Kidney glomerular epithelial cell (primary cell): ENCODE measurements at regions not wholly inside any gene's neighbourhood (a gene's known extent, or its start where the extent isn't known, plus 50 kb on each side); places are given as distances from the start of the nearest gene placed in this dataset.

ENCODE experiments used
- DNase-seq: peaks from one replicate; lab custom pipeline; 2025; lab: John Stamatoyannopoulos, UW

DNA sequence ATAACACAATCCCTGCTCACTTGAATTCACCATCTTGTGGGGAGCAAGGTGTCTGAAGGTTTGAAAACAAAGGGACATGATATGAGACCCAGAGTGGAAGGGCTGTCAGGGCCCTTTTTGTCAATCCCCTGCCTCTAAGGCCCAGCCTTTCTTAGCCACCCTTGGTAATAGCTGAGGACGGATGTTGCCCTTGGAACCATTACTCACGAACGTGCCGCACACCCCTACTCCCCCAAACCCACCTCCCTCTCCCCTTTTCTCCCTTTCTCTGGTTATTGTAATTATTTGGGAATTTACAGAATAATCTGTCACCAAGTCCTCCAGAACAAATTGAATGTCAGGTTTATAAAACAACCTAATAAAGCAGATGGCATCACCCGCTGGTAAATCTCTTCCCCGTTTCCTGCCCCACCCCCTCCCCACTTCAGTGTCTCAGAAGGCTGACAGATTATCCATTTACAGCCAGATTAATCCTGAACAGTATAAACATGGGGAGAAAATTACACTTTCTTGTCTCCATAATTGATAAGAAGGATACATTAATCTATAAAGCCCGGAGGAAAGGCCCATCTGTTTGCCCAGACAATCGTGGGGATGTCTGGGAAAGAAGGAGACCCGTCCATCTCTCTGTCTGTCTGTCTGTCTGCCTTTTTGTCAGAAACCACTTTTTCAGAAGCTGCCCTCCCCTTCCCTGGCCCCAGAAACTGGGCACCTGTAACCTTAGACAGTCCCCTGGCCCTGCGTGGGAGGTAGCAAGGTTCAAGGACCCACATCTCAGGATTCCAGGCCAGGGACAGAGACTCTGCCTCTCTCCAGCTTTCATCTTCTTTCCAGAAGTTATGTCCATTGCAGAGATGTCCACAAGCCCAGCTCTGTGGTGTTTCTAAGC, 60.6 kb upstream of the CD34 start:
- no peak for DNase-seq

DNA sequence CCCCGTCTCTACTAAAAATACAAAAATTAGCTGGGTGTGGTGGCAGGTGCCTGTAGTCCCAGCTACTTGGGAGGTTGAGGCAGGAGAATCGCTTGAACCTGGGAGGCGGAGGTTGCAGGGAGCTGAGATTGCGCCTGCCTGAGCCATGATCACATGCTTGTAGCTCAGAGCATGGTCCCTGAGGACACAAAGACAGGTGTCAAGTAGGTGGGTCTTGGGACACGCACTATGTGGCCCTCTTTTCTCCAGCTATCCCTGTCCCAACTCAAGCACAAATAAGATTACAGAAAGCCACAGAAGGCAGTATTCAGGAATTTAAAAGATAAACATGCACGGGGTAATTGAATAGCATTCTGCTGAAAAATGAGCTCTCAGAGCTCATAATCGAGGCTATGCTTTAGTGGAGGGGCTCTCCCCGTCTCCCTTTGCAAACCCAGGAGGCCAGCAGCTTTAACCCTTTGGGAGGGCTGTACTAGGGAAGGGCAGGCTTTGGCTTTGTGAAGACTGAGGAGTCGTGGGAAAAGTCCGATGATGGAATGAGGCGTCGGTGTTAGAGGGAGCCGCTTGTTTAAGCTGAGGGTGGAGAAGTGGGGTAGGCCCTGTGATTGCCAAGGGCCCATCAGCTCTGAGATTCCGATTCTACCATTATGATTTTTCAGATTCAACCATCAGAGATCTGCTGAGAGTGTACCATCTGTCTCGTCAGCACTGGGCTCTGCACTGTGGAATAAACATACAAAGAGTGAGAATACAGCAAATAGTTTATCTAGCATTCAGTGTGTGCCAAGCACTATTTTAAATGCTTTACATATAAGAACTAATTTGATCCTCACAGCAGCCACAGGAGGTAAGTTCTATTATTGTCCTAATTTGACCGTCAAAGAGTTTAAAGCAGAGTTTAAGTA, 59.7 kb upstream of the CD34 start:
- no peak for DNase-seq

DNA sequence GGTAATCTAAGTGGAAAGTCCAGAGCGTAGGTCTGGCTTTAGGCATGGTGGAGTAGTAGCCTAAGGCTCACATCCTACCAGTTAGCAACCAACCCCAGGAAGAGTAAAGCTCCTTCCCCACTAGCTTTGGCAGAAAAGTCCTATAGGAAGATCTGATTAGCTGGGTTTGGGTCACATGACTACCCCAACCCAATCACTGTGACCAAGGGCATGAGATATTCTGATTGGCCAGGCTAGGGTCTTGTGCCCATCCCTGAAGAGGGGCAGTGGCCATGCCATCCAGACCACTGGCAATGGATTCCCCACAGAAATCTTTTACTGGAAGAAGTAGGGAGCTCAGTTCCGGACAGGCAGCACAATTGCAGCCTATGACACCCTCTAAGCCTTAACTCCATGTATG, 58.6 kb upstream of the CD34 start:
- DNase-seq: no peak

DNA sequence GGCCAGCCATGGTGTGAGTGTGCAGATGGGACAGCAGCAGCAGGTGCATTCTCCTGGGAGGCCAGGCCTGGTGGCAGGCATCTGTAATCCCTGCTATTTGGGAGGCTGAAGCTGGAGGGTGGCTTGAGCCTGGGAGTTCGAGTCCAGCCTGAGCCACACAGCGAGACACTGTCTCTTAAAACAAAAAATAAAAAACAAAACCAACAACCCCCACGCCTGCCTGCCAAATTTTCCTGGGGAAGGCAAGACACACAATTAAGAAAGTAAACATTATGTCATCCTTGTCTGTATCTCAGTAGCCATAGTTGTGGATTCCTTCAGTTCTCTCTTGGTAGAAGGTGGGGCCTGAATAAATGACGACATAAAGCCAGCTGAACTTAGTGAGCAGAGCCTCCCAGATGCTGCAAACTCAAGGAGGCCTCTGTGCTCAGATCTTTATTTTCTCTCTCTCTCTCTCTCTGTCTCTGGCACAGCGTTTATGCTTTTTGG, 57.6 kb upstream of the CD34 start:
- DNase-seq: no peak

DNA sequence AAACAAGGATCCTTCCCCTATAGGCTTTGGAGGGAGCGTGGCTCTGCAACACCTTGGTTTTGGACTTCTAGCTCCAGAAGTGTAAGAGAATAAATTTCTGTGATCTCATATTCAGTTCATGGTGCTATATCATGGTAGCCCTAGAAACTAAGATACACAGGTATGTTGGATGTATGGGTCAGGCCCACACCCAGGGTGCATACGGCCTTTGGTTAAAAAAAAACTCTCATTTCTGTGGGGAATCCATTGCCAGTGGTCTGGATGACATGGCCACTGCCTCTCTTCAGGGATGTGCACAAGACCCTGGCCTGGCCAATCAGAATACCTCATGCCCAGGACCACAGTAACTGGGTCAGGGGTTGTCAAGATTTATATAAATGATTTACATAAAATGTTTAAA, 56.8 kb upstream of the CD34 start:
- DNase-seq: no peak

DNA sequence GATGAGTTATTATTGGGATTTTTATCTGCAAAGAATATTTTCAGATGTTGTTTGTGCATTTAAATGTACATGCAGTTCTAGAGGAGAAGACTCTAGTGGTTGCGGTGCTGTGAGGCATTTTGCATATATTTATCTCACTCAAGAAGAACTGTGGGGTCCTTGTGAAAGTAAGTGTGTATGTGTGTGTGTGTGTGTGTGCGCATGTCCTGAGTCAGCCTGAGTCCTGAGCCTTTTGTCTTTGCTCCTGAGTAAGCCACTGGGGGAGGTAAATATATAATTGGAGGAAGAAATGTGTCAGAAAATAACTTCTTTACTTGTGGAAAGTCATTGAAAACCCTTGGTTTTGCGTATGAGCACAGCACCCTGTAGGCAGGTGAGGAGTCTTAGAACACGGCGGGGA, 55.6 kb upstream of the CD34 start:
- DNase-seq: no peak

DNA sequence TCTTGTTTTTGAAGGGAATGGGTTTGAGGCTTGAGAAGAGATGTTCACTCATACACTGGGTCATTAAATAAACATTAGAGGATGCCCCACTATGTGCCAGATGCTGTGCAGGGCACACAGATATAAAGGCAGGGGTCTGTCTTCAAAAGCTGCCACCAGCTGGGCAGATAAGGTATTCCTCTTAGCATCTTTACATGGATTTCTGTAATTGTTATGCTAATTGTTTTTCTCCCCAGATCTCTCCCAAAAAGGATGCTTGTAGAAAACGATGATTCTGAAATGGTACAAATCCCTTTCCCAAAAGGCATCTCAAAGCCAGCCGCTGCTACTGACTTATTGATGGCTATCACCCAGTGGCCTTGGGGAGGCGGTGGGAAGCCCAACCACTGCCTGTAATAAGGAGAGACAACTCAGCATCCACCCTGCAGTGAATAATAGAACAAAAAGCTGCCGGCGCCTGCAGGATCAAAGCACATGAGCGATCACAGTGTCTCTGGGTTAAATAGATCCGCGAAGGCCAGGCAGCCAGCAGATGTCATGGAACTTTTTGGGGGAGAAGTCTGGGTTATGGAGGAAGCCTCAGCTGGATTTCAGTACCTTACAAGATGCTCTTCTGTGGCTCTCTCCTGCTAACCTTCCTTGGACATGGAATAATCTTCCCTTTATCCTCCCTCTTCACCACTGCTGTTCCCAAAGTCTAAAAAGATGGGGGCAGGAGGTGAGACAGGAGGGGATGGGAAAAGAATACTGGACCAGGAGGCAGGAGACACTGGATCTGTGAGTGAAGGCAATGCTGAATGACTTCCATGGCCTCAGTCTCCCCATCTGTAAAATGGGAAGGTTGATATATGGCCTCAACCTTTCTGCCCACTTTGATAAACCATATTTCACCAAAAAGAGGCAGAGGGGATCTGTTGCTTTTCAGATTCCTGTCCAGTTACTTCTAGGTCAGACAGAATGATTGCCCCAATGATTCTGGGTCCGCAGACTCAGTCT, 54.8 kb upstream of the CD34 start:
- no peak for DNase-seq

DNA sequence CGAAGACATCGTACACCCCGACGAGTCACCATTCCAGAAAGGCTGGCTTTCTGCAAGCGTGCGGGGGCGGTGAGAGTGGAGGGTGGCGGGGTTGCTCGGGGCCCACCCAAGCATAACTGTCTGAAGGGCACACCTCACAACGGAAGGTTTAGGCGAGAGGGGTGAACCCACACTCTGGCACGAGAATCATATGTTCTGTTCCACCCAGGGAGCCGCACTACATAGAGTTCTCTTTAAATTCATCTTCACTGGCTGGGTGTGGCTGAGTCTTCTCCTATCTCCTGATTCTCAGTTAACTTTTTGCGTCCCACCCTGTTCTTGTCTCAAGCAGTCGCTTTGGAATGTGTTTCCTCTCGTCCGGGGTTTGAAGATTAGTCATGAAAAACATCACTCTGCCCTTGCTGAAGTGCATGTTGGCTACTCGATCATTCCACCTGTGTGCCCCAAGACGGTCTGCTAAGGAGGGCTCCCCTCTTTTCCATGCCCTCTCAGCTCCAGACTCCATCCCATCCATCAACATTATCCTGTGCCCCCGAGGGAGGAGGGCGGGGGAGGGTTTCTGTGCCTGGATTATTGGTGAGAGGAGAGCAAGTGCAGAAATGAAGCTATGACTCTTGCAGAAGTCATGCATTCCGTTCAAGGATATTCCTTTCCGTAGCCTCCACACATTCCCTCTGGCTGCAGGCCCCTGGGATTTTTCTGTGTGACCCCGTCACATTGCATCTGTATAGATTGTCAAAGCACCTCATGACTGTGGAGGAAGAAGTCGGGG, 53.5 kb upstream of the CD34 start:
- peak; percentile 52 for DNase-seq

DNA sequence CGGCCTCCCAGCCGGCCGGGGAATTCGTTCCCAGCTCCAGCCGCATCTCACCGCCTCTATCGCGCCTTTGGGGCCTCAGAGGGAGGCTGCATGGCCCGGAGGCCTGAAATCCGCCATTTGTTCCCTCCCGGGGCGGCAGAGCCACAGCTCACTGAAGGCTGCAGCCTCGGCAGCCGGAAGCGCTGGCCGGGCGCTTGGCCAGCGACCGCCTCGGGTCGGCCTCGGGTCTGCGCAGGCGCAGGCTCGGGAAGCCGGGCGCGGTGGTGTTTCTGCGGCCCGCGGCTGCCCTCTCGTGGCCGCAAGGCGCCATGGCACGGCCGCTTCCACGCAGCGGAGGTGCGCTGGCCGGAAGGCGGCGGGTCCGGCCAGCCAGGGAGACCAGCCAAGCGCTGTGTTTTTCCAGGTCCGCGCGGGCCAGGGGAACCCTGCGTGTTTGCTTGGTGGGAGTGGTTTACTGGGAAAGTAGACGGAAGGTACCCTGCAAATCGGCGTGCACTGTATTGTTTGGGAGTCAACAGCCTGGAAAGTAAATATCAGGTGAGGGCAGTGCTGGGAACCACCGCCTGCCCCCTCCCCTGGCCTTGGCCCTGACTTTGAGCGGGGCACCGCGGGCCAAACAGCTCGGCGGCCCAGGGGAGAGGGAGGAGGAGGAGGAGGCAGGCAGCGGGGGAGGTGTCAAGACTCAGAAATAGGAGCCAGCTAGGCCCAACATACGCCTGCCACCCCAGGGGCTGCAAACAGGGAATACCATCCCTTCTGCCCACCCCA, 52.7 kb upstream of the CD34 start:
- DNase-seq: peak; percentile 79

DNA sequence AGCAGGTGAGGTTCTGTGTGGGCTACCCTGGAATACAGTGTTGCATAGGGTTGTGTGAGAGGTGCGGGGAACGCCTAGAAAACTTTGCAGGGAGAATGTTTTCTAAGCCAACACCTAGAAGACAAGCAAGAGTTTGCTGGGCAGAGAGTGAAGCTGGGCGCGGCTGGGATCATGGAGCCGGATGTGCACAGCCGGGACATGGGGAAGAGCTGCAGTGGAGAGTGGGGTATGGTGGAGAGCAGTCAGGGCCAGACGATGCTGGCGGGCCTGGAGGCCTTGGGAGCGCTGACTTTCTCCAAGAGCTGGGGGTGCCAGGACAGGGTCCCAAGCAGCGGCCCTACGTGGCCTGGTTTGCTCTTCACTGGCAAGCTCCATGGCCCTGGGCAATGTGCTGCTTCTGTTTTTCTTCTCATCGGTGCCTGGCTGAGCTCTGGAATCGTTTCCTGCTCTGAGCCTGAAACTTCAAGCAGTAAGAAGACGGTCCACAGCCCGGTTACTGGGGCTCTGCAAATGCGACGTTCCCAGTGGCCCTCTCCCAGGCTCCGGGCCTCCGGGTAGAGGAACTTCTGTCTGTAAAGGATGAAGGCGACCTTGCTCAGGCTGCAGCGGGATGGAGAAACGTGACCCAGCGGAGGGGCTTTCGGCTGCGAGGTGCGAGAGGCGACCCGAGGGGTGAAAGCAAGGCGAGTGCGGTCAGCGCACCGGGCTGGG, 51.9 kb upstream of the CD34 start:
- DNase-seq: no peak
